ENCODE measurements at regions not wholly inside any gene's neighbourhood (a gene's known extent, or its start where the extent isn't known, plus 50 kb on each side); places are given as distances from the start of the nearest gene placed in this dataset.
"Not testable (repeated sequence)": the region's sequence is repeated elsewhere in the genome, so short reads cannot be mapped to it uniquely, and the experiment has no call there.

GRCh38 chr11:22520521-22520920 lies 105.1 kb downstream of the FANCF start:
- ChIA-PET POLR2A (no interaction called here), CTCF (no interaction called here)
- no peak overlapping the region for H3K4me3 ChIP-seq (ENCODE audit: low read depth, low read length)
- DNase-seq (ENCODE audit: low read depth) = no peak
- no peaks in the 10 kb centered on the region for H3K27me3 ChIP-seq (ENCODE audit: control insufficient read depth, insufficient read depth, low read length)
- no peaks in the 10 kb centered on the region for H3K36me3 ChIP-seq (ENCODE audit: control insufficient read depth, insufficient read depth, low read length)
- TF ChIP-seq CTCF (IDR thresholded peaks at IDR 0.05; ENCODE audit: insufficient read depth, low read depth, low read length) = no peak

GRCh38 chr11:22518344-22518743 lies 107.3 kb downstream of the FANCF start:
- H3K27me3 ChIP-seq (ENCODE audit: control insufficient read depth, insufficient read depth, low read length); H3K4me3 ChIP-seq (ENCODE audit: low read depth, low read length); DNase-seq (ENCODE audit: low read depth); H3K36me3 ChIP-seq (ENCODE audit: control insufficient read depth, insufficient read depth, low read length); CTCF ChIA-PET; POLR2A ChIA-PET: not testable (repeated sequence)

- DNase-seq (ENCODE audit: low read depth) = no peak
- no peak overlapping the region for H3K4me3 ChIP-seq (ENCODE audit: low read depth, low read length)
- no peak for TF ChIP-seq CTCF (IDR thresholded peaks at IDR 0.05; ENCODE audit: insufficient read depth, low read depth, low read length)
- no peaks in the 10 kb centered on the region for H3K36me3 ChIP-seq (ENCODE audit: control insufficient read depth, insufficient read depth, low read length)
- H3K27me3 ChIP-seq (ENCODE audit: control insufficient read depth, insufficient read depth, low read length) = no peaks in the 10 kb centered on the region
- POLR2A ChIA-PET = no interaction called here
- CTCF ChIA-PET = no interaction called here
These were observed 109.5 kb downstream of the FANCF start for GRCh38 chr11:22516111-22516510.

GRCh38 chr11:22512457-22512856 lies 113.2 kb downstream of the FANCF start:
- H3K4me3 ChIP-seq (ENCODE audit: low read depth, low read length) = no peak overlapping the region
- ChIA-PET CTCF (no interaction called here), POLR2A (no interaction called here)
- TF ChIP-seq CTCF (IDR thresholded peaks at IDR 0.05; ENCODE audit: insufficient read depth, low read depth, low read length) = no peak
- H3K36me3 ChIP-seq (ENCODE audit: control insufficient read depth, insufficient read depth, low read length) = no peaks in the 10 kb centered on the region
- no peak for DNase-seq (ENCODE audit: low read depth)
- H3K27me3 ChIP-seq (ENCODE audit: control insufficient read depth, insufficient read depth, low read length) = no peaks in the 10 kb centered on the region

GRCh38 chr11:22510741-22511140 lies 114.9 kb downstream of the FANCF start:
- H3K36me3 ChIP-seq (ENCODE audit: control insufficient read depth, insufficient read depth, low read length) = no peaks in the 10 kb centered on the region
- no peaks in the 10 kb centered on the region for H3K27me3 ChIP-seq (ENCODE audit: control insufficient read depth, insufficient read depth, low read length)
- ChIA-PET CTCF (no interaction called here), POLR2A (no interaction called here)
- TF ChIP-seq CTCF (IDR thresholded peaks at IDR 0.05; ENCODE audit: insufficient read depth, low read depth, low read length) = no peak
- H3K4me3 ChIP-seq (ENCODE audit: low read depth, low read length) = no peak overlapping the region
- DNase-seq (ENCODE audit: low read depth) = no peak

GRCh38 chr11:22510010-22510409 lies 115.6 kb downstream of the FANCF start:
- H3K36me3 ChIP-seq (ENCODE audit: control insufficient read depth, insufficient read depth, low read length) = no peaks in the 10 kb centered on the region
- ChIA-PET CTCF (no interaction called here), POLR2A (no interaction called here)
- H3K27me3 ChIP-seq (ENCODE audit: control insufficient read depth, insufficient read depth, low read length) = no peaks in the 10 kb centered on the region
- H3K4me3 ChIP-seq (ENCODE audit: low read depth, low read length) = no peak overlapping the region
- TF ChIP-seq CTCF (IDR thresholded peaks at IDR 0.05; ENCODE audit: insufficient read depth, low read depth, low read length) = no peak
- DNase-seq (ENCODE audit: low read depth) = no peak

Measured in BJ (cell line).